Endometrium (tissue), 2 donors: ENCODE measurements at regions not wholly inside any gene's neighbourhood (a gene's known extent, or its start where the extent isn't known, plus 50 kb on each side); places are given as distances from the start of the nearest gene placed in this dataset.
A peak's percentile ranks its signal among the peaks of the same experiment; 100 is the strongest.

Experiments used
- FAIRE-seq: peaks from 2 replicates; lab custom pipeline; 2012; peaks lifted over from hg19 to GRCh38; lab: Jason Lieb, UNC
- donor health status: control.
- donor health status: control.

DNA sequence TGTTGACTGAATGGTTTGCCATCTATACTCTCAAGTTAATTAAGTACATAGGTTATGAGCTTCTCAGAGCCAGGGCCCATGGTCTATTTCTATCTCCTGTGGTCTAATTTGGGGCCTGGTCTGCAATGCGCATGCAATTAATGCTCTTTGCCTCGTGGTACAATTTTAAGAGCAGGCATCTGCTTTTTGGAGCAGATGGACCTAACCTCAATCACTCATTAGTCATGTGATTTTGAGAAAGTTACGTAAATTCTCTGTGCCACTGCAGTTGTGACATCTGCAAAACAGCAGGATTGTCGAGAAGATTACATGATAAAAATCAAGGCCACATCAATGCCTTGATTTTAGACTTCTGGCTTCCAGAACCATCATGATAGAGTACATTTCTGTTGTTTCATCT lies 543.7 kb upstream of the ADAMTS9 start:
- no peak for FAIRE-seq

DNA sequence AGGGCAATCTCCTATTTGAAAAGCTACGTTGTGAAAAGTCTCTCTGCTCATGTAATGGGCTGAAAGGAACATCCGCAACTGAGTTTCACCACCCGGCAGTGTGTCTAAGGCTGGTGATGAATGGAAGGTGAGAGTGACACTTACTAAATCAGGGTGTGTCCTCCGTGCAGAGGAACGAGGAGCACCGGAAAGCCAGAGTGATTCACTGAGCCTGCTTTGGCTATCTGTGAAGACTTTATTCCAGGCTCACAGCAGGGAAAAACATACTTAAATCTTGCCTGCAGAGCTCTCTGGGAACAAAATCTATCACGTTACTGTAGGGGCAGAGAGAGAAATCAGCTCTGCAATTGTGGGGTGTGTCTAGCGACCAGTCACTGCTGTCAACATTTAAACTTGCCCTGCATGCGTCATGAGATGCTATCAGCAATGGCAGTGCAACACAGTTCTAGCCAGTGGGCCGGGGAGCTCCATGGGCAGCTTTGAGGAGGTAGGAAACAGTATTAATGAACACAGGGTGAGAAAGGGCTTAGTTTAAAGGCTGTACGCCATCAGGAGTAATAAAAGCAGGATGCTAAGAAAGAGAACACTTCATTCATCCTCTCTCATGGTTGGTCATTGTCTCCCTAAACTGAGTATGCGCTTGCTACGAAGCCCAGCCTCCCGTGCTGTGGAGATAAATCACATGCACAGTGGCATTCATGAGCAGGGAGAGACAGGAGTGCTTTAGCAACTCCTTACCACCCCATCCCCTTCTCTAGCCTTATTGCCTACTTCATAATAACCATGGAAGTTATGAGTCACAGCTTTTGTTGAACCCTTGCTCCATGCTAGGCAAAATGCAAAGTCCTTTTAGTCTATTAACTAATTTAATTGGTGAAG lies 542.7 kb upstream of the ADAMTS9 start:
- FAIRE-seq: no peak

GRCh38 chr3:65226287-65226686 lies 538.5 kb upstream of the ADAMTS9 start:
- FAIRE-seq: no peak

DNA sequence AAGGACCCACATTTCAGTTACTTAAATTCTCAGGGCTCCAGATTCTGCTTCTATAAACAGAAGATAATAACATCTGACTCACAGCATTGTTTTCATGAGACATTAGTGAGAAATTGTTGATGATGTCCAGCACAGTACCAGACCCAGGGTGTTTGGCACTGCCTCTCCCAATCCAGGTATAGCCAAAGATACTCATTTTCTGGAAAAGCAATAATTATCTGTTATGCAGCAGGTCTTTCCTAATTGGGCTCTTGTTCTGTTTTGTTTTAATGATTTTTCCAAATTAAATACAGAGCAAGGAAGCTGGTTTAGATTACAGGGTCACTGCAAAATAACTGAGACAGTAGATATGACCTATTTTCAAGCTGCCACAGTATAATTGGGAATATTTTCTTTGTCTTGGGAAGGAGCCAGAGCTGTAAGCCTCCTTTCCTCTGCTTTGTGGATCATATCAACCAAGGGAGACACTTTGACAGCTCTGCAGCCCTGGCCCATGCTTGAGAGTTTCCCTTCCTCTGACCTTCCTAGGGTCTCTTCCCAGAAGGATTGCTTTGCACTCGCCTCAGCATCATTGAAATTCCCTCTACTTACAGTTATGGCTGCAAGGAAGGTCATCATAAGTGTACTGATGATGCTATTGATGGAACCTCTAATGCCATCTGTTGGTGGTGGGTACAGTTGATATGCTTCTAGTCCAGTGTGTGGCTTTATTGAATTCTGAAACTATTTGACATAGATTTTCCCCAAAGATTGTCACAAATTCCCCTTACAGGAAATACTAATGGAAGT lies 522.4 kb upstream of the ADAMTS9 start:
- peak; percentile 12 for FAIRE-seq

DNA sequence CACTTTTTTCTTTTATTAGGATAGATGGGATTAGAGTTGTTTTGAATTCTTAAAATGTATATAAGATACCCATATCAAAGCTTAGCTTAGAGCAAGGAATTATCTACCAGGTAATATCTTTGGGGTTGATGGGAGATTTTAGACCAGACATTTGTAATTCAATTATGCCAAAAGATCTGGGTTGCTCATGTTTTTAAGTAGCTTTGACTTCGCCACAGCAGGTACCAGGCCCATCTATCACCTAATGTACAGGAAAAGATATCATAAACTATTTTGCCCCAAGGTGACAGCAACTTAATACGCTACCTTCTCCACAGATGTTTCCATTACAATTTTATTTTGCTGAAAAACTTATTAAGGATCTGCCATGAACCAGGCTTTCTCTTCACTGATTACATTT lies 514.6 kb upstream of the ADAMTS9 start:
- FAIRE-seq: no peak

GRCh38 chr3:65201926-65202325 lies 514.1 kb upstream of the ADAMTS9 start:
- FAIRE-seq: no peak

GRCh38 chr3:65200310-65200970 lies 512.6 kb upstream of the ADAMTS9 start:
- peak; percentile 72 for FAIRE-seq

DNA sequence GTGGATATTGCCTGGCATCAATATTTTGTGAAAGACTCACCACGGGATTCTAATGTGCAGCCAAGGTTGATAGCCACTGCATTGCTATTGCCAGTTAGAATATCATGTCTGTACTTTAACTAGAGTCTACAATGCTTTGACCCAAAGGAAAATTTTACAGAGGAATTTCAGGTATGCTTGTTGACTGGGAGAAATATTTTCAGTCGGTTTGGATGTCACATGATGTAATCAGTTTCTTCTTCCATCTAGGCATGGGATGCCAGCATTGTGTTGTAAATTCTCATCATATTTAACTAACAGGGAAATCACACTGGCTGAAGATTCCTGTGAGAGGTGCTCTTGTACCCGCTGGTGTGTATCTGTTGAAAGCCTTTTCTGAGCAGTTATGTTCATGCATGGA lies 508.9 kb upstream of the ADAMTS9 start:
- no peak for FAIRE-seq

GRCh38 chr3:65195211-65196006 lies 507.6 kb upstream of the ADAMTS9 start:
- FAIRE-seq: peak; percentile 37

- no peak for FAIRE-seq
Observed at GRCh38 chr3:65194744-65195143, 506.9 kb upstream of the ADAMTS9 start.

DNA sequence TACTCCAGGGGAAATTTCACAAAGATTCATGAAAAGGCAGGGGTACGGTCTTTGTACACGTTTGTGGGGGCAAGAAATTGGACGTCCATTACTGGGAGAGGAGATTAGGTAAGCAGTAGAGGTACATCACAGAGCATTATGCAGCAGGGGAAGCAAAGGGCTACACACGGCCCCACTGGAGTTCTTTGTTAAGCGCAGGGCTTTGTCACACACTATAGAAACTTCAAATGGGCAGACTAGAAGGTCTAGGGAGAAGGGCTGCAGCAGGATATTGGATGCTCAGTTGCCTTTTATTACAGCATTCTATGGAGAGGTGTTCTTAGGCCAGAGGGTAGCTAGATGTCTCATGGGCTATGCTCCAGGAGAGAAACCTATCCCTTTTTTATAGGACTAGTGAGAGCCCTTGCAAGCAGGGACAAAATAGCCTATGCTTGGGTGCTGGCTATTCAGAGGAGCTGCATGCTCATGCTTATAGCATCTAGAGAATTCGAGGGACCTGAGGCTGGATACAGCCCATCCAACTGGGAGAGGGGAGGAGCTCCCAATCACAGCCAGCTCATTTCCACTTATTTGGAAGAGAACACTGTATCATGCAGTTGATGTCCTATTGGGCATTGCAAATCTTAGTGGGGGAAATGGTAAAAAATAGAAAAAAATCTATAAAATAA lies 506.4 kb upstream of the ADAMTS9 start:
- FAIRE-seq: no peak

GRCh38 chr3:65193531-65193930 lies 505.7 kb upstream of the ADAMTS9 start:
- FAIRE-seq: no peak

GRCh38 chr3:65190111-65190510 lies 502.3 kb upstream of the ADAMTS9 start:
- FAIRE-seq: no peak

DNA sequence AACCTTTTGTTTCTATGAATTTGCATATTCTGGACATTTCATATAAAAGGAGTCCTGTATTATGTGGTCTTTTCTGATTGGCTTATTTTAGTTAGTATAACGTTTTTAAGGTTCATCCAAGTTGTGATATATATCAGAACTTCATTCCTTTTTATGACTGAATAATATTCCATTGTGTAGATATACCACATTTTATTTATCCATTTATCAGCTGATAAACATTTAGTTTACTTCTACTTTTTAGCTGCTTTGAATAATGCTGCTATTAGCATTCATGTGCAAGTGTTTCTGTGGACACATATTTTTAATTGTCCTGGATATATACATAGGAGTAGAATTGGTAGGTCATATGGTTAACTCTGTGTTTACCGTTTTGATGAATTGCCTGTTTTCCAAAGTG lies 498.5 kb upstream of the ADAMTS9 start:
- no peak for FAIRE-seq

DNA sequence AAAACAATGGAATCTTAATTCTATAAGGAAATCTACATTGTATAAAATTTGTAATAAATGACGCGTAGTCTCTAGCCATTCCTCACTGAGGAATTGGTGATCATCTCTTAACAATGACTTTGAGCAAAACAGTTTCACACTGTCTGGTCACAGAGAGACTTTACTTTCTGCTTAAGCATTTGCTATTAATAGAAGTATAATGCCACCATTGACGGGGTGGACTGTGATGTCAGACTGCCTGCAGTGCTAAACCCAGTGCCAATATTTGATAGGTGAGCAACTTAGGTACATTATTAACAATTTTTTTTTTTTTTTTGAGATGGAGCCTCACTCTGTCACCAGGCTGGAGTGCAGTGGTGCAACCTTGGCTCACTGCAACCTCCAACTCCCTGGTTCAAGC lies 494.9 kb upstream of the ADAMTS9 start:
- FAIRE-seq: no peak

DNA sequence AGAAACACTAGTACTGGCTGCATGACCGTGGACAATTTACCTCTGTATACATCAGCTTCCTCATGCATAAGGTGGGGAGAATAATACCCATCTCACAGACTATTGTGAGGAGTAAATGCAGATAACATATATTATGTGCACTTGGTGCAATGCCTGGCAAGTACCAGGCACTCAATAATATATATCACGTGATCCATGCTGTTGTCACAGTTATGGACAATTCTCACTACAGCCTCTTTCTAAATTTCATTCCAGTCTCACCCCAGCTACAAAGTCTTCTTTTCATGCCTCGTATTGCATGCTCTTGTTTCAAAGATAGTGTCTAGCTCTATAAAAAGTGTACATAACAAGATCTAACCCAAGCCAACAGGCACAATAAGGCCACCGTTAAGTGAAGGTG lies 494.3 kb upstream of the ADAMTS9 start:
- no peak for FAIRE-seq

- no peak for FAIRE-seq
Observed at GRCh38 chr3:65181391-65181871, 493.6 kb upstream of the ADAMTS9 start.

DNA sequence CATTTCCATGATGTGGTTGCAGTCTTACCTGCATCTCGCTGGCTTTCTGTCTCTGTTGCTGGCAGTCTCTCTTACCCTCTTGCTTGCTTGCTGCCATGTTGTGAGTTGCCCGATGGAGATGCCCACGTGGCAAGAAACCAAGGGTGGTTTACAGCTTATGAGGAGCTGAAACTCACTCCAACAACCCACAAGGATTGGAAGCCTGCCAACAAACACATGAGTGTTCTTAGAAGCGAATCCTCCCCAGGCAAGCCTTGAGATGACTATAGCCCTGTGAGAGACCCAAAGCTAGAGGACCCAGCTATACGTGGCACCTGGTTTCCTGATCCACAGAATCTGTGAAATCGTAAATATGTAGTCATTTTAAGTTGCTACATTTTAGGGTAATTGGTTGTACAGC lies 490.9 kb upstream of the ADAMTS9 start:
- no peak for FAIRE-seq

DNA sequence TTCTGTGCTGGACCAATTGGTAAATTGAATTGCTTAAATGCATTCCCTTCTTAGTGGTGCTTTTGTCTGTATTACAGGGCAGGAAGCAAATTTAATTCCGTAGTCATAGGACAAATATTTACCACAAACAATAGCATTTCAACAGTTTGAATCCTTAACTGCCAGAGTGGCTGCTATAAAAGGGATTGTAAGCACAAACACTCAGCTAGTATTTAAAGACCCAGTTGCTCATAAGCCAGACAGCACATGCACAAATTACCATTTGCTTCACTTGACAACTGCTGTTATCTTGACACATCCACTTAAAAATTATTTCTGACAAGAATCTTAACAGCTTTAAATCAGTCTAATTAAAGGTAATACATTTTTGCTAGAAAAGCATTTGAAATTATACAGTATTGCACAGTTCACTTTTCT lies 490.2 kb upstream of the ADAMTS9 start:
- FAIRE-seq: peak; percentile 57

DNA sequence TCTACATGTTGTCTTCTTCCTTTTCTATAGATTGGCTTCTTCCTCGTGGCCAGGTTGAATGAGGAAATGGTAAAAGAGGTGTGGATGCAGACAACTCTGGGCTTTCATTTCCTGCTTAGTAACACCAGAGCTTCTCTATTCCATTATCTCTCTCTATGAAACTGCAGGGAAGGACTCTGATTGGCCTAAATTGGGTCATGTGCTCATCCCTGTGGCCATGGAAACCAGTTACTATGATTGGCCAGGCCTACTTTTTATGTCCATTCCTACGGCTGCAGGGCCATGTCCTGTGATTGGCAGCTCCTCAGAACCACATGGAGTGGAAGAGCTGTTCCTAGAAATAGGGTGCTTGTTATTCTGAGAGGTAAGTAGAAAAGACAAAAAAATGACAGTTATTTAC lies 486.9 kb upstream of the ADAMTS9 start:
- FAIRE-seq: no peak

- FAIRE-seq: no peak
Observed at GRCh38 chr3:65173841-65174240, 486.0 kb upstream of the ADAMTS9 start.
